ENCODE measurements at regions not wholly inside any gene's neighbourhood (a gene's known extent, or its start where the extent isn't known, plus 50 kb on each side); places are given as distances from the start of the nearest gene placed in this dataset.

DNA sequence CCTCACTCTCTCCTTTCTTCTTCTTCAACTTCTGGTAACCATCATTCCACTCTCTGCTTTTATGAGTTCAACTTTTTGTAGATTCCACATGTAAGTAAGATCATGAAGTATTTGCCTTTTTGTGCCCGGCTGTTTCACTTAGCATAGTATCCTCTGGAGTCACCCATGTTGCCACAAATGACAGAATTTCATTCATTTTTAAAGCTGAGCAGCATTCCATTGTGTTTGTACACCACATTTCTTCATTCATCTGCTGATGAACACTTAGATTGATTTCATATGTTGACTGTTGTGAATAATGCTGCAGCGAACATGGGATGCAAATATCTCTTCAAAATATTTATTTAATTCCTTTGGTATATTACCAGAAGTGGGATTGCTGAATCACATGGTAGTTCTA, 133.6 kb upstream of the ERBB4 start:
- TF ChIP-seq, protein P1, sequence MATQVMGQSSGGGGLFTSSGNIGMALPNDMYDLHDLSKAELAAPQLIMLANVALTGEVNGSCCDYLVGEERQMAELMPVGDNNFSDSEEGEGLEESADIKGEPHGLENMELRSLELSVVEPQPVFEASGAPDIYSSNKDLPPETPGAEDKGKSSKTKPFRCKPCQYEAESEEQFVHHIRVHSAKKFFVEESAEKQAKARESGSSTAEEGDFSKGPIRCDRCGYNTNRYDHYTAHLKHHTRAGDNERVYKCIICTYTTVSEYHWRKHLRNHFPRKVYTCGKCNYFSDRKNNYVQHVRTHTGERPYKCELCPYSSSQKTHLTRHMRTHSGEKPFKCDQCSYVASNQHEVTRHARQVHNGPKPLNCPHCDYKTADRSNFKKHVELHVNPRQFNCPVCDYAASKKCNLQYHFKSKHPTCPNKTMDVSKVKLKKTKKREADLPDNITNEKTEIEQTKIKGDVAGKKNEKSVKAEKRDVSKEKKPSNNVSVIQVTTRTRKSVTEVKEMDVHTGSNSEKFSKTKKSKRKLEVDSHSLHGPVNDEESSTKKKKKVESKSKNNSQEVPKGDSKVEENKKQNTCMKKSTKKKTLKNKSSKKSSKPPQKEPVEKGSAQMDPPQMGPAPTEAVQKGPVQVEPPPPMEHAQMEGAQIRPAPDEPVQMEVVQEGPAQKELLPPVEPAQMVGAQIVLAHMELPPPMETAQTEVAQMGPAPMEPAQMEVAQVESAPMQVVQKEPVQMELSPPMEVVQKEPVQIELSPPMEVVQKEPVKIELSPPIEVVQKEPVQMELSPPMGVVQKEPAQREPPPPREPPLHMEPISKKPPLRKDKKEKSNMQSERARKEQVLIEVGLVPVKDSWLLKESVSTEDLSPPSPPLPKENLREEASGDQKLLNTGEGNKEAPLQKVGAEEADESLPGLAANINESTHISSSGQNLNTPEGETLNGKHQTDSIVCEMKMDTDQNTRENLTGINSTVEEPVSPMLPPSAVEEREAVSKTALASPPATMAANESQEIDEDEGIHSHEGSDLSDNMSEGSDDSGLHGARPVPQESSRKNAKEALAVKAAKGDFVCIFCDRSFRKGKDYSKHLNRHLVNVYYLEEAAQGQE (IDR thresholded peaks at IDR 0.05; ENCODE audit: low read depth, low read length) = no peak
- no peak for TF ChIP-seq MEF2A (IDR thresholded peaks at IDR 0.05; ENCODE audit: insufficient read depth, low read depth, low read length)
- TF ChIP-seq TBL1XR1 (IDR thresholded peaks at IDR 0.05; ENCODE audit: low read depth, low read length) = no peak
- TF ChIP-seq POLR2A (IDR thresholded peaks at IDR 0.05; ENCODE audit: low read depth, low read length) = no peak
- TF ChIP-seq EP300 (IDR thresholded peaks at IDR 0.05; ENCODE audit: borderline replicate concordance in 1 of 2, control insufficient read depth in 1 of 2, low read depth in 2 of 2, low read length in 2 of 2) = no peak
- TF ChIP-seq, protein P2, sequence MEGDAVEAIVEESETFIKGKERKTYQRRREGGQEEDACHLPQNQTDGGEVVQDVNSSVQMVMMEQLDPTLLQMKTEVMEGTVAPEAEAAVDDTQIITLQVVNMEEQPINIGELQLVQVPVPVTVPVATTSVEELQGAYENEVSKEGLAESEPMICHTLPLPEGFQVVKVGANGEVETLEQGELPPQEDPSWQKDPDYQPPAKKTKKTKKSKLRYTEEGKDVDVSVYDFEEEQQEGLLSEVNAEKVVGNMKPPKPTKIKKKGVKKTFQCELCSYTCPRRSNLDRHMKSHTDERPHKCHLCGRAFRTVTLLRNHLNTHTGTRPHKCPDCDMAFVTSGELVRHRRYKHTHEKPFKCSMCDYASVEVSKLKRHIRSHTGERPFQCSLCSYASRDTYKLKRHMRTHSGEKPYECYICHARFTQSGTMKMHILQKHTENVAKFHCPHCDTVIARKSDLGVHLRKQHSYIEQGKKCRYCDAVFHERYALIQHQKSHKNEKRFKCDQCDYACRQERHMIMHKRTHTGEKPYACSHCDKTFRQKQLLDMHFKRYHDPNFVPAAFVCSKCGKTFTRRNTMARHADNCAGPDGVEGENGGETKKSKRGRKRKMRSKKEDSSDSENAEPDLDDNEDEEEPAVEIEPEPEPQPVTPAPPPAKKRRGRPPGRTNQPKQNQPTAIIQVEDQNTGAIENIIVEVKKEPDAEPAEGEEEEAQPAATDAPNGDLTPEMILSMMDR (IDR thresholded peaks at IDR 0.05 in 2 of 3, conservative IDR thresholded peaks at IDR 0.05 in 1 of 3; ENCODE audit: control insufficient read depth in 2 of 3, extremely low read depth in 1 of 3, insufficient read depth in 1 of 3, low read depth in 3 of 3, low read length in 3 of 3) = no peak
- TF ChIP-seq POLR2AphosphoS5 (IDR thresholded peaks at IDR 0.05; ENCODE audit: low read length) = no peak
- no peak for TF ChIP-seq POLR2AphosphoS2 (IDR thresholded peaks at IDR 0.05; ENCODE audit: low read depth, low read length)
- TF ChIP-seq ZNF24 (IDR thresholded peaks at IDR 0.05) = no peak
- no peak for TF ChIP-seq NFYB (IDR thresholded peaks at IDR 0.05; ENCODE audit: insufficient read depth, low read depth, low read length)
- TF ChIP-seq RELA (IDR thresholded peaks at IDR 0.05; ENCODE audit: borderline replicate concordance, partially characterized antibody) = no peak
- TF ChIP-seq CHD2 (IDR thresholded peaks at IDR 0.05; ENCODE audit: borderline replicate concordance, low read depth, low read length) = no peak
- no peak for TF ChIP-seq BHLHE40 (IDR thresholded peaks at IDR 0.05; ENCODE audit: borderline replicate concordance in 1 of 2, low read depth in 2 of 2, low read length in 1 of 2)

Measured in GM12878 (cell line).